IPS-18a (cell line): ENCODE measurements at regions not wholly inside any gene's neighbourhood (a gene's known extent, or its start where the extent isn't known, plus 50 kb on each side); places are given as distances from the start of the nearest gene placed in this dataset.

Experiments
- H3K27ac ChIP-seq: one replicate; pipeline ENCODE4 v1.5.1; 2013; ENCODE audit warnings: low read length
- H3K27me3 ChIP-seq: one replicate; pipeline ENCODE4 v1.6.1; 2013; ENCODE audit warnings: mild to moderate bottlenecking, low read length; ENCODE audit not compliant: control insufficient read depth, insufficient read depth
- H3K36me3 ChIP-seq: one replicate; pipeline ENCODE4 v1.6.1; 2013; ENCODE audit warnings: low read depth, low read length; ENCODE audit not compliant: control insufficient read depth
- H3K4me1 ChIP-seq: one replicate; pipeline ENCODE4 v1.6.1; 2013; ENCODE audit warnings: low read depth, low read length; ENCODE audit not compliant: control insufficient read depth
- H3K4me3 ChIP-seq: one replicate; pipeline ENCODE4 v1.5.1; 2013; ENCODE audit warnings: low read length
- H3K9ac ChIP-seq: one replicate; pipeline ENCODE4 v1.6.1; 2013; ENCODE audit warnings: mild to moderate bottlenecking, low read length, moderate library complexity
- H3K9me3 ChIP-seq: one replicate; pipeline ENCODE4 v1.6.1; 2013; ENCODE audit warnings: low read depth, low read length; ENCODE audit not compliant: control insufficient read depth

- Histone ChIP-seq H3K4me3 (no peak overlapping the region), H3K9ac (no peak overlapping the region), H3K36me3 (no peaks in the 10 kb centered on the region), H3K9me3 (peaks cover 15% of the 10 kb centered on the region), H3K27me3 (no peaks in the 10 kb centered on the region), H3K4me1 (no peaks in the 10 kb centered on the region), H3K27ac (no peak overlapping the region)
Observed at GRCh38 chr14:59060841-59061240, 127.6 kb upstream of the DAAM1 start.

- no peaks in the 10 kb centered on the region for H3K27me3 ChIP-seq
- H3K4me3 ChIP-seq: no peak overlapping the region
- H3K27ac ChIP-seq: no peak overlapping the region
- no peaks in the 10 kb centered on the region for H3K4me1 ChIP-seq
- peaks cover 15% of the 10 kb centered on the region for H3K9me3 ChIP-seq
- no peaks in the 10 kb centered on the region for H3K36me3 ChIP-seq
- H3K9ac ChIP-seq: no peak overlapping the region
Observed at GRCh38 chr14:59061292-59061691, 127.2 kb upstream of the DAAM1 start.

- Histone ChIP-seq H3K27ac (no peak overlapping the region), H3K4me1 (no peaks in the 10 kb centered on the region), H3K36me3 (no peaks in the 10 kb centered on the region), H3K27me3 (no peaks in the 10 kb centered on the region), H3K9ac (no peak overlapping the region), H3K4me3 (no peak overlapping the region), H3K9me3 (peaks cover 15% of the 10 kb centered on the region)
Observed at GRCh38 chr14:59063259-59063658, 125.2 kb upstream of the DAAM1 start.

- H3K27me3 ChIP-seq: no peaks in the 10 kb centered on the region
- no peak overlapping the region for H3K27ac ChIP-seq
- H3K9ac ChIP-seq: no peak overlapping the region
- H3K4me3 ChIP-seq: no peak overlapping the region
- no peaks in the 10 kb centered on the region for H3K36me3 ChIP-seq
- peaks cover 12% of the 10 kb centered on the region for H3K9me3 ChIP-seq
- no peaks in the 10 kb centered on the region for H3K4me1 ChIP-seq
Observed at GRCh38 chr14:59067127-59067894, 121.2 kb upstream of the DAAM1 start.

- no peak overlapping the region for H3K4me3 ChIP-seq
- no peaks in the 10 kb centered on the region for H3K36me3 ChIP-seq
- no peaks in the 10 kb centered on the region for H3K9me3 ChIP-seq
- H3K4me1 ChIP-seq: no peaks in the 10 kb centered on the region
- no peaks in the 10 kb centered on the region for H3K27me3 ChIP-seq
- no peak overlapping the region for H3K27ac ChIP-seq
- no peak overlapping the region for H3K9ac ChIP-seq
Observed at GRCh38 chr14:59069163-59069854, 119.2 kb upstream of the DAAM1 start.

GRCh38 chr14:59075506-59075905 is 113.0 kb upstream of the DAAM1 start:
- H3K27me3 ChIP-seq: no peaks in the 10 kb centered on the region

GRCh38 chr14:59081720-59082119 is 106.7 kb upstream of the DAAM1 start:
- H3K27me3 ChIP-seq: no peaks in the 10 kb centered on the region
- H3K27ac ChIP-seq: no peak overlapping the region
- H3K9me3 ChIP-seq: no peaks in the 10 kb centered on the region
- no peak overlapping the region for H3K9ac ChIP-seq
- H3K4me1 ChIP-seq: no peaks in the 10 kb centered on the region
- no peaks in the 10 kb centered on the region for H3K36me3 ChIP-seq
- H3K4me3 ChIP-seq: no peak overlapping the region

More at GRCh38 chr14:59075506-59075905, 113.0 kb upstream of the DAAM1 start:
- H3K36me3 ChIP-seq: no peaks in the 10 kb centered on the region
- H3K4me1 ChIP-seq: no peaks in the 10 kb centered on the region
- no peak overlapping the region for H3K4me3 ChIP-seq
- H3K27ac ChIP-seq: no peak overlapping the region
- H3K9ac ChIP-seq: no peak overlapping the region
- H3K9me3 ChIP-seq: no peaks in the 10 kb centered on the region

GRCh38 chr14:59085207-59085739 is 103.2 kb upstream of the DAAM1 start:
- no peaks in the 10 kb centered on the region for H3K9me3 ChIP-seq
- H3K36me3 ChIP-seq: no peaks in the 10 kb centered on the region
- no peak overlapping the region for H3K27ac ChIP-seq
- no peaks in the 10 kb centered on the region for H3K4me1 ChIP-seq
- no peak overlapping the region for H3K9ac ChIP-seq
- no peak overlapping the region for H3K4me3 ChIP-seq
- H3K27me3 ChIP-seq: no peaks in the 10 kb centered on the region

- Histone ChIP-seq H3K36me3 (no peaks in the 10 kb centered on the region), H3K9ac (no peak overlapping the region), H3K27ac (no peak overlapping the region)
Observed at GRCh38 chr14:59086241-59086882, 102.1 kb upstream of the DAAM1 start.

GRCh38 chr14:59087240-59087639 is 101.2 kb upstream of the DAAM1 start:
- Histone ChIP-seq H3K9me3 (no peaks in the 10 kb centered on the region), H3K4me1 (no peaks in the 10 kb centered on the region), H3K4me3 (no peak overlapping the region), H3K36me3 (no peaks in the 10 kb centered on the region), H3K27ac (no peak overlapping the region), H3K27me3 (no peaks in the 10 kb centered on the region), H3K9ac (no peak overlapping the region)

More at GRCh38 chr14:59086241-59086882, 102.1 kb upstream of the DAAM1 start:
- Histone ChIP-seq H3K4me3 (no peak overlapping the region), H3K27me3 (no peaks in the 10 kb centered on the region), H3K4me1 (no peaks in the 10 kb centered on the region), H3K9me3 (no peaks in the 10 kb centered on the region)

- Histone ChIP-seq H3K36me3 (no peaks in the 10 kb centered on the region), H3K4me3 (no peak overlapping the region), H3K4me1 (no peaks in the 10 kb centered on the region), H3K9me3 (no peaks in the 10 kb centered on the region), H3K9ac (no peak overlapping the region), H3K27ac (no peak overlapping the region), H3K27me3 (no peaks in the 10 kb centered on the region)
Observed at GRCh38 chr14:59087711-59088110, 100.8 kb upstream of the DAAM1 start.
